Tibial nerve (tissue), 4 donors: ENCODE measurements at regions not wholly inside any gene's neighbourhood (a gene's known extent, or its start where the extent isn't known, plus 50 kb on each side); places are given as distances from the start of the nearest gene placed in this dataset.
"Not testable (repeated sequence)": the region's sequence is repeated elsewhere in the genome, so short reads cannot be mapped to it uniquely, and the experiment has no call there.

Experiments
- DNase-seq, 2 donors: peaks; one replicate each; pipeline ENCODE4 v3.0.0-alpha.2; 2019; ENCODE audit warnings: low spot score in 2 of 2
- H3K27ac ChIP-seq, 4 donors: fragments of 200-600 bp; sonication (generic) in 3 of 4; one replicate each; pipeline ENCODE4 v1.5.1; 2017 to 2019; ENCODE audit warnings: mild to moderate bottlenecking in 1 of 4
- H3K27me3 ChIP-seq, 2 donors: fragments of 200-600 bp; sonication (generic) in 1 of 2; one replicate each; pipeline versions ENCODE4 v1.5.1 to v1.6.0; 2017 to 2019
- H3K36me3 ChIP-seq, 3 donors: fragments of 200-600 bp; sonication (generic); one replicate each; pipeline ENCODE4 v1.5.1; 2018 to 2019
- H3K4me1 ChIP-seq, 4 donors: fragments of 200-600 bp; sonication (generic) in 3 of 4; one replicate each; pipeline ENCODE4 v1.5.1; 2017 to 2019
- H3K4me3 ChIP-seq, 4 donors: fragments of 200-600 bp; sonication (generic) in 3 of 4; one replicate each; pipeline ENCODE4 v1.5.1; 2017 to 2019; ENCODE audit warnings: mild to moderate bottlenecking in 1 of 4, moderate library complexity in 1 of 4
- H3K9me3 ChIP-seq, 4 donors: fragments of 200-600 bp; sonication (generic) in 3 of 4; one replicate each; pipeline ENCODE4 v1.5.1; 2017 to 2019
- EP300 ChIP-seq, 2 donors: sonication (generic); formaldehyde crosslinking; IDR thresholded peaks; one replicate each; pipeline ENCODE4 v1.6.1; 2017; ENCODE audit warnings: antibody characterized with exemption in 2 of 2, mild to moderate bottlenecking in 1 of 2
- POLR2A ChIP-seq, 2 donors: fragments of 450-650 bp; IDR thresholded peaks; one replicate each; pipeline ENCODE4 v1.6.1; 2017; ENCODE audit warnings: antibody characterized with exemption in 2 of 2, mild to moderate bottlenecking in 2 of 2, moderate library complexity in 2 of 2
- WGBS, 2 donors: methylation state at CpG; one replicate each; pipeline ENCODE4 v1.1.5; 2018; 5-methylcytosine and 5-hydroxymethylcytosine counted together
- TF ChIP-seq, protein P1 (sequence below), 5 experiments: fragments of 200-600 bp in 3 of 5; fragments of 450-650 bp in 2 of 5; sonication (generic) in 3 of 5; IDR thresholded peaks; one replicate each; pipeline ENCODE4 v1.5.1; 2016 to 2019; ENCODE audit warnings: antibody characterized with exemption in 5 of 5, mild to moderate bottlenecking in 3 of 5, moderate library complexity in 2 of 5

DNA sequence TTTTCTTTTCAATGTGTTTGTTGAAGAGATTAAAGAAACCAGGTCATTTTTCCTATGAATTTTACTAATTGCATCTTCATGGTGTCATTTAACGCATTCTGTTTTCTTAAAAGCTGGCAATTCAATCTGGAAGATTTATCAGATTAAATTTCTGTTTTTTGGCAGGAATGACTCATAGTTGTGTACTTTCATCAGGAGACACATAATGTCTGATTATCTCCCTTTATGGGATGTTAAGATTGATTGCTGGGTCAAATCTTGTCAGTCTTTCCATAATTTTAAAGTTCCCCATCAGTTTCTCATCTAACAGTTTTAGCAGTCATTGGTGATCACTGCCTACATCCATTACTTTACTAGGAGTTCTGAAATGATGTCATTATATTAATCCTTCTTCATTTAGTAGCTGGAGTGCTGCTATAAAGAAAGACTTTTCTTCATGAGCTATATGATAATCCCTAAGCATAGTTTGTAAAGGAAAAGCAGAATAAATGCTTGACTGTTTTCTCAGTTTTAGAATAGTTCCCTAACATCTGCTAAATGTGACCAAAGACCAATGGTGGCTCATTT lies 72.8 kb upstream of the MAP10 start:
- DNase-seq: no peak
- no peak overlapping the region for H3K4me3 ChIP-seq
- no peaks in the 10 kb centered on the region for H3K27me3 ChIP-seq
- H3K4me1 ChIP-seq: peaks cover 0 to 14% (median 0%) of the 10 kb centered on the region in 4 donors
- TF ChIP-seq, protein P1, sequence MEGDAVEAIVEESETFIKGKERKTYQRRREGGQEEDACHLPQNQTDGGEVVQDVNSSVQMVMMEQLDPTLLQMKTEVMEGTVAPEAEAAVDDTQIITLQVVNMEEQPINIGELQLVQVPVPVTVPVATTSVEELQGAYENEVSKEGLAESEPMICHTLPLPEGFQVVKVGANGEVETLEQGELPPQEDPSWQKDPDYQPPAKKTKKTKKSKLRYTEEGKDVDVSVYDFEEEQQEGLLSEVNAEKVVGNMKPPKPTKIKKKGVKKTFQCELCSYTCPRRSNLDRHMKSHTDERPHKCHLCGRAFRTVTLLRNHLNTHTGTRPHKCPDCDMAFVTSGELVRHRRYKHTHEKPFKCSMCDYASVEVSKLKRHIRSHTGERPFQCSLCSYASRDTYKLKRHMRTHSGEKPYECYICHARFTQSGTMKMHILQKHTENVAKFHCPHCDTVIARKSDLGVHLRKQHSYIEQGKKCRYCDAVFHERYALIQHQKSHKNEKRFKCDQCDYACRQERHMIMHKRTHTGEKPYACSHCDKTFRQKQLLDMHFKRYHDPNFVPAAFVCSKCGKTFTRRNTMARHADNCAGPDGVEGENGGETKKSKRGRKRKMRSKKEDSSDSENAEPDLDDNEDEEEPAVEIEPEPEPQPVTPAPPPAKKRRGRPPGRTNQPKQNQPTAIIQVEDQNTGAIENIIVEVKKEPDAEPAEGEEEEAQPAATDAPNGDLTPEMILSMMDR (IDR thresholded peaks at IDR 0.05): no peak
- TF ChIP-seq EP300 (IDR thresholded peaks at IDR 0.05) (no peak), POLR2A (IDR thresholded peaks at IDR 0.05) (no peak)
- H3K27ac ChIP-seq: no peak overlapping the region
- no peaks in the 10 kb centered on the region for H3K36me3 ChIP-seq
- 77 to 83% methylated on average over 1 of the region's 1 CpG for WGBS, 2 donors
- H3K9me3 ChIP-seq: no peaks in the 10 kb centered on the region

GRCh38 chr1:232737917-232738316 lies 67.3 kb upstream of the MAP10 start:
- Histone ChIP-seq H3K27ac (no peak overlapping the region), H3K4me3 (no peak overlapping the region), H3K27me3 (no peaks in the 10 kb centered on the region), H3K9me3 (peaks cover 0 to 5% (median 0%) of the 10 kb centered on the region in 4 donors), H3K4me1 (no peaks in the 10 kb centered on the region), H3K36me3 (no peaks in the 10 kb centered on the region)
- no peak for DNase-seq
- TF ChIP-seq POLR2A (IDR thresholded peaks at IDR 0.05) (no peak), EP300 (IDR thresholded peaks at IDR 0.05) (no peak)
- TF ChIP-seq, protein P1 (IDR thresholded peaks at IDR 0.05): no peak
- 29 to 55% methylated on average over 2 of the region's 2 CpGs for WGBS, 2 donors

GRCh38 chr1:232743999-232744398 lies 61.2 kb upstream of the MAP10 start:
- TF ChIP-seq POLR2A (IDR thresholded peaks at IDR 0.05) (no peak), EP300 (IDR thresholded peaks at IDR 0.05) (no peak)
- TF ChIP-seq, protein P1 (IDR thresholded peaks at IDR 0.05): no peak
- Histone ChIP-seq H3K4me1 (no peaks in the 10 kb centered on the region), H3K27me3 (no peaks in the 10 kb centered on the region), H3K4me3 (no peak overlapping the region), H3K36me3 (no peaks in the 10 kb centered on the region), H3K27ac (no peak overlapping the region), H3K9me3 (peaks cover 0 to 25% (median 2%) of the 10 kb centered on the region in 4 donors)
- DNase-seq: no peak
- WGBS, 2 donors: 95 to 96% methylated on average over 1 of the region's 1 CpG

GRCh38 chr1:232744847-232745246 lies 60.4 kb upstream of the MAP10 start:
- WGBS, 2 donors: 95 to 96% methylated on average over 6 of the region's 6 CpGs
- H3K9me3 ChIP-seq: peaks cover 0 to 32% (median 5%) of the 10 kb centered on the region in 4 donors
- TF ChIP-seq, protein P1 (IDR thresholded peaks at IDR 0.05): no peak
- no peak for TF ChIP-seq POLR2A (IDR thresholded peaks at IDR 0.05)
- no peak for TF ChIP-seq EP300 (IDR thresholded peaks at IDR 0.05)
- H3K27ac ChIP-seq: no peak overlapping the region
- no peaks in the 10 kb centered on the region for H3K36me3 ChIP-seq
- H3K27me3 ChIP-seq: no peaks in the 10 kb centered on the region
- no peak for DNase-seq
- H3K4me1 ChIP-seq: no peaks in the 10 kb centered on the region
- no peak overlapping the region for H3K4me3 ChIP-seq

- peaks cover 0 to 28% (median 5%) of the 10 kb centered on the region in 4 donors for H3K9me3 ChIP-seq
- 84 to 93% methylated on average over 2 of the region's 2 CpGs for WGBS, 2 donors
- DNase-seq: not testable (repeated sequence)
These were observed 59.5 kb upstream of the MAP10 start for GRCh38 chr1:232745698-232746097.

More at GRCh38 chr1:232745698-232746097, 59.5 kb upstream of the MAP10 start:
- not testable (repeated sequence) for H3K4me1 ChIP-seq, H3K36me3 ChIP-seq, H3K27me3 ChIP-seq, H3K4me3 ChIP-seq, H3K27ac ChIP-seq
